HG03175 (cell line): ENCODE measurements at regions not wholly inside any gene's neighbourhood (a gene's known extent, or its start where the extent isn't known, plus 50 kb on each side); places are given as distances from the start of the nearest gene placed in this dataset.

Experiments
- ATAC-seq: cut with Tn5 transposase; IDR thresholded peaks from one replicate; pipeline ENCODE4 v1.9.1; 2021; ENCODE audit warnings: mild to moderate bottlenecking, moderate library complexity; ENCODE audit not compliant: unreplicated experiment

DNA sequence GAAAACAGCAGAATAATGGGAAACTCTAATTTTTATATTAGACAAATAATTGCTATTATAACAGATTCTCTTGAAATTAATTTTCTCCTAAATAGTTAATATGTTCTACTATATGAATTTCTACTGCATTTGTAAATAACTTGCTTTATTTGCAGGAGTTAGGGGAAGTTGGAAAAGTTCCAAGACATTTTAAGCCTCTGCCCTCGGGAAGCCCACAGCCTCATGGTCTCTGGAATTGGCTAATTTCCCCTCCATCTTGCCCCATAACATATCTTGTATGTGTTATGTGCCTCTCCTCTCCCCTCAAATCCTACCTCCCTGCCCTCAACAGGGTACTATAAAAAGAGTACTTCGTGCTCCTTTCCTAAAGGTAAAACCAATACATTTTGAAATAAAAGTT lies 271.4 kb upstream of the NR5A2 start:
- no peak for ATAC-seq

DNA sequence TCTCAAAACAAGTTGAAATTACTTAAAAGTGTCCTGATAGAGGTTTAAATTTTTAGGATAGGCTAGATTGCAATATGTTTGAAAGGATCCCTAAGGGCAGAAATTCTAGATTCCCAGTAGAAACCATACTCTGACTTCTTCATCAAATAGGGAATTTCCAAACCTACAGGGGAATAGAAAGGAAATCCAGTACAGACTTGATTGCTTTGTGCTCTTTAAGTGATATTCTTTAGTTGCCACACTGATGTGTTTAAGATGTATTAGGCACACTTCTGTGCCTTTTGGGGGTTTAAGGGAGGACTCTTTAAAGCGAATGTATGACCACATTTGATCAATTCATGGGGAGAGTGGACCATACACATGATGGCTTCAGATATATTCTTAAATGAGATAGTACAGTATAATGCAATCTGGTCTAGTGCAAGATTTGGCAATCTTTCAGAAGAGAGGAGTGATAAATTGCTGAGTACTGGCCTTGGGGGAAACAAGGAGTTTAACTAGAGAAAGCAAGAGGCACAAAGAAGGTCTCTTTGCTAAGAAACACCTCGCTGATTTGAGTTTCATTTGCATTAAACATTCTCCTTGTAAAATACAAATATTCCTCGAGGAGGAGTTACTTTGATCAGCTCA lies 268.8 kb upstream of the NR5A2 start:
- no peak for ATAC-seq

DNA sequence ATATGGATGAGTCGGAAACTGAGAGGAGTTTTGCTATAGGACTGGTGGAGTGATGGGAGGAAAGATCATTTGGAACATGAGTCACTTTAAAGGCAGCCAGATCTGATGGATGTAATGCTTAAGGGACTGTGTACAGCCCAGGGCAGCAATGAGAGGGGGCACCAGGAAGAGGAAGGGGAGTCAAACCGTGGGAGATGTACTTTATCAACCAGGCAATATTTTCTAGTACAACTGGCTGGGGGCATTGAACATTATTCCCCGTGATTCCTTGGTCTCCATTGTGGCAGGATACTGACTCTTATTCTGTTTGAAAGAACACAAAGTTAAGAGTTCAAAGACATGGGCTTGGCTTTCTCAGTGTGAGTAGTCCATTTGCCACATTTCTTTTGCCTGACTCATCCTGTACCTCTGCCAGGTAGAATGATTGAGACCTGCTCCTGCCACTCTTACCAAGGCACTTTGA lies 268.2 kb upstream of the NR5A2 start:
- no peak for ATAC-seq

- ATAC-seq: no peak
Observed at GRCh38 chr1:199762572-199762971, 264.9 kb upstream of the NR5A2 start.

- ATAC-seq: no peak
Observed at GRCh38 chr1:199766218-199766792, 261.2 kb upstream of the NR5A2 start.

DNA sequence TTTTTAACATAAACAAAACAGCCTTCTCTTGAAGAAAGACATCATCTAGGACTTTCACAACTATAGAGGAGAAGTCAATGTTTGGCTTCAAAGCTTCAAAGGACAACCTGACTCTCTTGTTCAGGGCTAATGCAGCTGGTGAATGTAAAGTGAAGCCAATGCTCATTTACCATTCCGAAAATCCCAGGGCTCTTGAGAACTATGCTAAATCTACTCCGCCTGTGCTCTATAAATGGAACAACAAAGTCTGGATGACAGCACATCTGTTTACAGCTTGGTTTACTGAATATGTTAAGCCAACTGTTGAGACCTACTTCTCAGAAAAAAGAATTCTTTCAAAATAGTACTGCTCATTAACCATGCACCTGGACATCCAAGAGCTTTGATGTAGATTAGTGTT lies 259.8 kb upstream of the NR5A2 start:
- no peak for ATAC-seq

- no peak for ATAC-seq
Observed at GRCh38 chr1:199774433-199775089, 252.9 kb upstream of the NR5A2 start.

GRCh38 chr1:199776768-199777497 lies 250.6 kb upstream of the NR5A2 start:
- no peak for ATAC-seq

DNA sequence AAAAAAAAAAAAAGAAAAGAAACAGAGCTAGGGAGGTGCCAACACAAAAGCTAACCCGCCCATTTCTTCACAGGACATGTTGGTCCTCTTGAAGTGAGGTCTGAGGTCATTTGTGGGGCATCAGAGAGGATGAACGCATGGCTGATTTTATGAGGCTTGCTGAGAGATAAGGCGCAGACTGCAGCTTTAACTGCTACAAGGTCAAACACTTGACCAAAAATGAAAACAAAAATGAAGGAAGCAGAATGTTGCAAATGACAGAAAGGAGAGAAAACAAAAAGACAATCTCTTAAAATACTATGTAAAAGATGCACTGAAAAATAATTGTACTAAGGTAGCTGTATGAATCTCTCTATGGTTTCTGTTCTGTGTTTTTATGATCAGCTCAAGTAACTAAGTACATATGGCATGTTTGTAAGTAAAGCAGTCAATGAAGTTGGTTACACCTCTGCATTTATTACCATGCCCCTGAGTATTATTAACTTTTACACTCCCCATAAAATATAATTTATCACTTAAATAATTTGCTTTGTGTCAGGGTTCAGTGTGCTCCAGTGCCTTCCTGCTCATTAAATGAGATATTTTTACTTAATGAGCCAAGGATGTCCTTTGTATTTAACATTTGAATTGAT lies 249.1 kb upstream of the NR5A2 start:
- no peak for ATAC-seq

DNA sequence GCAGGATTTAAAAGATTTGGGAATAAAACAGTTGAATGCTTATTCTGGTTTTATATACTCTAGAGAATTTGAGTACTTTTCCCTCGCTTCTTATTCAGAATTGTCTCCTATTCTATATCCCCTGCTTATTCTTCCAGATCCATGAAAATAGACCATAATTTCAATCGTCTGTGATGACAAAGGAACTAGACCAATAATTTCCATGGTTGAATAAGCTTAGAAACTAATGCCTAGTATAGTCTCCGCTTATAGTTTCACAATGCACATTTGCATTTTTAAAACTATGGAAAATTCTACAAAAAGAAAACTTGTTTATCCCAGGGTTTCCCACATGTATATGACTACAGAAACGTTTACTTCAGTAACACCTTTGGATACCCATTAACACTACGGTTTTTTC lies 247.4 kb upstream of the NR5A2 start:
- no peak for ATAC-seq

GRCh38 chr1:199780948-199781670 lies 246.4 kb upstream of the NR5A2 start:
- no peak for ATAC-seq

GRCh38 chr1:199784138-199784895 lies 243.2 kb upstream of the NR5A2 start:
- ATAC-seq: no peak

- ATAC-seq: no peak
Observed at GRCh38 chr1:199786695-199787094, 240.8 kb upstream of the NR5A2 start.

- no peak for ATAC-seq
Observed at GRCh38 chr1:199789141-199789540, 238.4 kb upstream of the NR5A2 start.

- ATAC-seq: no peak
Observed at GRCh38 chr1:199791495-199791894, 236.0 kb upstream of the NR5A2 start.

DNA sequence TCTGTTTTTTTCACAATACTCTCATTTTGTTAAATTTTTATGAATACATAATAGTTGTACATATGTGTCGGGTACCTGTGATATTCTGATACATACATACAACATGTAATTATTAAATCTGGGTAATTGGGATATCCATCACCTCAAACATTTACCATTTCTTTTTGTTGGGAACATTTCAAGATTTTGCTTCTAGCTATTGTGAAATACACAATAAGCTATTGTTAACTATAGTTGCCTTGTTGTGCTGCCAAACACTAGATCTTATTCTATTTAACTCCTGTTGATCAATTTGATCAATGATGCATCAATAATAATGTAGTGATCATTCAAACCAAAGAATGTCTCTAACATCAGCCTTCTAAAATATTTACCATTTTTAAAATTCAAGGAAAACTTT lies 234.6 kb upstream of the NR5A2 start:
- ATAC-seq: no peak

DNA sequence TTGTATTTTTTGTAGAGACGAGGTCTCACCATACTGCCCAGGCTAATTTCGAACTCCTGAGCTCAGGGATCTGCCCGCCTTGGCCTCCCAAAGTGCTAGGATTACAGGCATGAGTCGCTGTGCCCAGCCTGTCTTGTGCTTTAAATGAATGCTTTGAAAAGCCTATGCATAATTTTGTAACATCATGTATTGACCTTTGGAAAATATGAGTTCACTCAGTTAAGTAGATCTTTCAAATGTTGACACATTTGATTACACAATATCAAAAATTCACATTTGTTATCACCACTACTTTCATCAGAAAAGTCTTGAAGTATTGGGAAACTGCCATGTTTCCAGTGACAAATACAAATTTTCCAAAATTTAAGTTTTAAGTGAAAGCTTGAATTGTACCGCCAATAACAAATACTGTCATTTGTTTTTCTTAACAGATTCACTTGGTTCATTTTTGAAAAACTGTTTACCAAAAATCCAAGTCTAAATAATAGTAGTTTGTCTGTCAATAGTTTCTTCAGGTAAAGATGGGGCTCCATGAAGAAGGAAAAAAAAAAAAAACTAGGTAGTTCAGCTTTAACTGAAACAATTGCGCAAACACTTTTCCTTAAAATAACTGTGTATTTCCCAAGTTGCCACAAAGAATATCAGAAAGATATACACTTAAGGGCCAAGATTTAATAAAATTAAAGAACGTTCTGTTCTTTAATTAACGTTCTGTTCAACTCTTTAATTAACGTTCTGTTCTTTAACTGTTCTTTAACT lies 233.2 kb upstream of the NR5A2 start:
- no peak for ATAC-seq

DNA sequence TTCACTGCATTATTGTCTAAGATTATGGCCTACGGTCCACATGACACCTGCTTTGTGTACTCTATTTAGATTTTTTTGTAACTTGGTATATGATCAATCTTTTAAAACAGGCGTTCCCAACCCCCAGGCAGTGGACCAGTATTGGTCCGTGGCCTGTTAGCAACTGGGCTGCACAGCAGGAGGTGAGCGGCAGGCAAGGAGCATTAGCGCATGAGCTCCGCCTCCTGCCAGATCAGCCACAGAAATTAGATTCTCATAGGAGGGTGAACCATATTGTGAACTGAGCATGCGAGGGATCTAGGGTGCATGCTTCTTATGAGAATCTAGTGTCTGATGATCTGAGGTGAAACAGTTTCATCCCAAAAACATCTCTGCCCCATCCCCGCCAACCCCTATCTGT lies 228.4 kb upstream of the NR5A2 start:
- ATAC-seq: no peak

GRCh38 chr1:199804526-199804925 lies 223.0 kb upstream of the NR5A2 start:
- no peak for ATAC-seq
